ENCODE measurements at regions not wholly inside any gene's neighbourhood (a gene's known extent, or its start where the extent isn't known, plus 50 kb on each side); places are given as distances from the start of the nearest gene placed in this dataset.

GRCh38 chr13:61136093-61136492 is 279.6 kb downstream of the PCDH20 start:
- TF ChIP-seq, protein P1, sequence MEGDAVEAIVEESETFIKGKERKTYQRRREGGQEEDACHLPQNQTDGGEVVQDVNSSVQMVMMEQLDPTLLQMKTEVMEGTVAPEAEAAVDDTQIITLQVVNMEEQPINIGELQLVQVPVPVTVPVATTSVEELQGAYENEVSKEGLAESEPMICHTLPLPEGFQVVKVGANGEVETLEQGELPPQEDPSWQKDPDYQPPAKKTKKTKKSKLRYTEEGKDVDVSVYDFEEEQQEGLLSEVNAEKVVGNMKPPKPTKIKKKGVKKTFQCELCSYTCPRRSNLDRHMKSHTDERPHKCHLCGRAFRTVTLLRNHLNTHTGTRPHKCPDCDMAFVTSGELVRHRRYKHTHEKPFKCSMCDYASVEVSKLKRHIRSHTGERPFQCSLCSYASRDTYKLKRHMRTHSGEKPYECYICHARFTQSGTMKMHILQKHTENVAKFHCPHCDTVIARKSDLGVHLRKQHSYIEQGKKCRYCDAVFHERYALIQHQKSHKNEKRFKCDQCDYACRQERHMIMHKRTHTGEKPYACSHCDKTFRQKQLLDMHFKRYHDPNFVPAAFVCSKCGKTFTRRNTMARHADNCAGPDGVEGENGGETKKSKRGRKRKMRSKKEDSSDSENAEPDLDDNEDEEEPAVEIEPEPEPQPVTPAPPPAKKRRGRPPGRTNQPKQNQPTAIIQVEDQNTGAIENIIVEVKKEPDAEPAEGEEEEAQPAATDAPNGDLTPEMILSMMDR (IDR thresholded peaks at IDR 0.05) = no peak
- TF ChIP-seq EP300 (IDR thresholded peaks at IDR 0.05) (no peak), POLR2A (IDR thresholded peaks at IDR 0.05) (no peak), POLR2AphosphoS5 (IDR thresholded peaks at IDR 0.05) (no peak)
